Fibroblast of lung (primary cell): ENCODE measurements at regions not wholly inside any gene's neighbourhood (a gene's known extent, or its start where the extent isn't known, plus 50 kb on each side); places are given as distances from the start of the nearest gene placed in this dataset.

Experiments used
- DNase-seq, 2 donors: peaks; one replicate each; pipeline versions ENCODE4 v3.0.0 to v3.0.0-alpha.2; 2010; ENCODE audit warnings: low read depth in 2 of 2
- H2AFZ ChIP-seq: 2 replicates; pipeline ENCODE4 v1.5.1; 2012; ENCODE audit warnings: low read length, control low read depth, inconsistent platforms
- H3K27ac ChIP-seq: 2 replicates; pipeline ENCODE4 v1.5.1; 2011; ENCODE audit warnings: low read length, control low read depth; ENCODE audit not compliant: insufficient read depth
- H3K27me3 ChIP-seq: 2 replicates; pipeline ENCODE4 v1.5.1; 2011; ENCODE audit warnings: mild to moderate bottlenecking, low read length; ENCODE audit not compliant: control insufficient read depth, insufficient read depth
- H3K36me3 ChIP-seq: 2 replicates; pipeline ENCODE4 v1.5.1; 2011; ENCODE audit warnings: low read length; ENCODE audit not compliant: control insufficient read depth, insufficient read depth
- H3K4me1 ChIP-seq: 2 replicates; pipeline ENCODE4 v1.5.1; 2011; ENCODE audit warnings: low read length; ENCODE audit not compliant: control insufficient read depth, insufficient read depth; ENCODE audit errors: extremely low read depth
- H3K4me2 ChIP-seq: 2 replicates; pipeline ENCODE4 v1.5.1; 2011; ENCODE audit warnings: low read length, control low read depth; ENCODE audit not compliant: insufficient read depth; ENCODE audit errors: extremely low read depth
- H3K4me3 ChIP-seq, 4 experiments: fragments of 200-600 bp in 1 of 4; sonication (generic) in 1 of 4; replicated peaks in 1 of 4; 2 replicates each; pipeline ENCODE4 v1.5.1; 2011 to 2016; ENCODE audit warnings: low read length in 4 of 4, low read depth in 3 of 4, mild to moderate bottlenecking in 3 of 4, control low read depth in 2 of 4, inconsistent platforms in 1 of 4, mixed read lengths in 1 of 4; ENCODE audit not compliant: insufficient read depth in 1 of 4; ENCODE audit errors: control extremely low read depth in 1 of 4
- H3K79me2 ChIP-seq: 2 replicates; pipeline ENCODE4 v1.5.1; 2012; ENCODE audit warnings: mild to moderate bottlenecking, low read length, inconsistent platforms; ENCODE audit not compliant: control insufficient read depth, insufficient read depth
- H3K9ac ChIP-seq: 2 replicates; pipeline ENCODE4 v1.5.1; 2011; ENCODE audit warnings: mild to moderate bottlenecking, low read length, control low read depth; ENCODE audit not compliant: insufficient read depth
- H3K9me3 ChIP-seq: 2 replicates; pipeline ENCODE4 v1.5.1; 2012; ENCODE audit warnings: low read depth, low read length; ENCODE audit not compliant: control insufficient read depth, insufficient read depth
- H4K20me1 ChIP-seq: 2 replicates; pipeline ENCODE4 v1.5.1; 2011; ENCODE audit warnings: low read length; ENCODE audit not compliant: control insufficient read depth, insufficient read depth; ENCODE audit errors: extremely low read depth
- EZH2 ChIP-seq: IDR thresholded peaks from 2 replicates; pipeline ENCODE4 v1.5.1; 2012; ENCODE audit warnings: low read length, control low read depth, mild to moderate bottlenecking; ENCODE audit errors: missing control alignments
- TF ChIP-seq, protein P1 (sequence below), 2 donors: IDR thresholded peaks in 1 of 2; conservative IDR thresholded peaks in 1 of 2; 1 replicate in 1 of 2; 2 replicates in 1 of 2; pipeline ENCODE4 v1.5.1; 2011 to 2012; ENCODE audit warnings: low read length in 2 of 2, control low read depth in 1 of 2, inconsistent platforms in 1 of 2, low read depth in 1 of 2, mild to moderate bottlenecking in 1 of 2

DNA sequence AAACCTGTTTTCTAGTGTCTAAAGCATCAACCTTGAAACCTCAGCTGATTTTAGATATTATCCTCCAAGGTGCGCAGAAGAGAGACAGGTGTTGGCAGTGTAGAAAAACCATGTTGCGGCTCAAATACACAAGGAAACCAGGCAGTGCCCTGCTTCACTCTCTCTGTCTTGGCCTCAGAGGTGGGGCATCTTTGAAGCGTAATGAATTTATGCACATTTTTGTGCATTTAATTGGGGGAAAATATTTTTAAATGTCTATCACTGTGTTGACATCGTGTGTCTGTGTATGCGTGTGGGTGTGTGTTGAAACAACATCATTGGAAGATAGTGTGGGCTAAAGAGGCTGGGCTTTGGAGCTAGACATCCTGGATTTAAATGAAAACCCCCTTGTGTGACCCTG, 334.0 kb upstream of the CHD6 start:
- no peak for TF ChIP-seq EZH2
- TF ChIP-seq, protein P1, sequence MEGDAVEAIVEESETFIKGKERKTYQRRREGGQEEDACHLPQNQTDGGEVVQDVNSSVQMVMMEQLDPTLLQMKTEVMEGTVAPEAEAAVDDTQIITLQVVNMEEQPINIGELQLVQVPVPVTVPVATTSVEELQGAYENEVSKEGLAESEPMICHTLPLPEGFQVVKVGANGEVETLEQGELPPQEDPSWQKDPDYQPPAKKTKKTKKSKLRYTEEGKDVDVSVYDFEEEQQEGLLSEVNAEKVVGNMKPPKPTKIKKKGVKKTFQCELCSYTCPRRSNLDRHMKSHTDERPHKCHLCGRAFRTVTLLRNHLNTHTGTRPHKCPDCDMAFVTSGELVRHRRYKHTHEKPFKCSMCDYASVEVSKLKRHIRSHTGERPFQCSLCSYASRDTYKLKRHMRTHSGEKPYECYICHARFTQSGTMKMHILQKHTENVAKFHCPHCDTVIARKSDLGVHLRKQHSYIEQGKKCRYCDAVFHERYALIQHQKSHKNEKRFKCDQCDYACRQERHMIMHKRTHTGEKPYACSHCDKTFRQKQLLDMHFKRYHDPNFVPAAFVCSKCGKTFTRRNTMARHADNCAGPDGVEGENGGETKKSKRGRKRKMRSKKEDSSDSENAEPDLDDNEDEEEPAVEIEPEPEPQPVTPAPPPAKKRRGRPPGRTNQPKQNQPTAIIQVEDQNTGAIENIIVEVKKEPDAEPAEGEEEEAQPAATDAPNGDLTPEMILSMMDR (conservative IDR thresholded peaks at IDR 0.05 in 1 of 2, IDR thresholded peaks at IDR 0.05 in 1 of 2; ENCODE audit: low read depth in 1 of 2, low read length in 2 of 2) = no peak
- no peak overlapping the region for H2AFZ ChIP-seq
- no peak overlapping the region for H3K4me3 ChIP-seq

DNA sequence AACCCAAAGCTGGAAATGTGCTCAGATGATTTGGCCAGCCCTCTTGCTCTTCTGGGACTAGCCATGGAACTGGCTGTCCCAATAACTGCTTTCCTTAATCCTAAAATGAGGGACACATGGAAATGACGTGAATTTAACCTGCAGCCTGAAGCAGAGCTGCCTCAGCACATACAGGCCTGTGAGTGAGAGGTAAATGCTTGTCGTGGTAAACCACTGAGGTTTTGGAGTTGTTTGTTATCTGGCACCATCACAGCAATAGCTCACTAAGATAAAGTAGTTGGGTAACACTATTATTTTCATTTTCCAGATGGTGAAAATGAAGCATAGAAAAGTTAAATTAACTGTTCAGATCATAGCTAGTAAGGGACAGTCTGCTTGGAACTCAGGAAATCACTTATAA, 333.4 kb upstream of the CHD6 start:
- Histone ChIP-seq H3K4me3 (no peak overlapping the region), H3K9ac (no peak overlapping the region), H2AFZ (no peak overlapping the region), H3K79me2 (no peaks in the 10 kb centered on the region), H3K9me3 (no peaks in the 10 kb centered on the region), H4K20me1 (no peaks in the 10 kb centered on the region), H3K27ac (no peak overlapping the region), H3K4me2 (no peak overlapping the region), H3K27me3 (no peaks in the 10 kb centered on the region), H3K4me1 (no peaks in the 10 kb centered on the region), H3K36me3 (no peaks in the 10 kb centered on the region)
- TF ChIP-seq, protein P1 (conservative IDR thresholded peaks at IDR 0.05 in 1 of 2, IDR thresholded peaks at IDR 0.05 in 1 of 2; ENCODE audit: low read depth in 1 of 2, low read length in 2 of 2) = no peak
- TF ChIP-seq EZH2 = no peak
- DNase-seq = no peak

More for the DNA sequence above, 334.0 kb upstream of the CHD6 start:
- Histone ChIP-seq H3K4me2 (no peak overlapping the region), H3K27ac (no peak overlapping the region), H3K27me3 (no peaks in the 10 kb centered on the region), H3K79me2 (no peaks in the 10 kb centered on the region), H3K4me1 (no peaks in the 10 kb centered on the region), H3K9me3 (no peaks in the 10 kb centered on the region), H4K20me1 (no peaks in the 10 kb centered on the region), H3K9ac (no peak overlapping the region), H3K36me3 (no peaks in the 10 kb centered on the region)
- DNase-seq = no peak

DNA sequence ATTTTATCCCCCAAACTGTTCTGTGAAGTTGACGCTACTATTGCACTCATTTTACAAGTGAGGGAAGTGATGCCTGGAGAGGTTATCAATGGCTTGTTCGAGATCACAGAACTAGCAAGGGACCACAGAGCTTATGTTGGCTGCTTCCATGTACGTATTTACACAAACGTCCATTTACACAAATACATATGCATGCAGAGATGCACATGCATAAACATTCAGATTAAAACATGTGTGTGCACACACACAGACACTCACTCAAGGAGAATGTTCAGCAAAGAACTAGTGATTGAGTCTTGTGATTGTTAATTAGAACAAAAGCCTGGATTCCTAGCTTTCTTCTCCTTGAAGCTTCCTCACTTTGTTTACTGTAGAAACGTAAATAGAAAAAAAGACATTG, 321.5 kb upstream of the CHD6 start:
- Histone ChIP-seq H3K27me3 (no peaks in the 10 kb centered on the region), H4K20me1 (no peaks in the 10 kb centered on the region)
- TF ChIP-seq, protein P1 (conservative IDR thresholded peaks at IDR 0.05 in 1 of 2, IDR thresholded peaks at IDR 0.05 in 1 of 2; ENCODE audit: low read depth in 1 of 2, low read length in 2 of 2) = no peak
- TF ChIP-seq EZH2 = no peak

More for the DNA sequence above, 321.5 kb upstream of the CHD6 start:
- Histone ChIP-seq H3K27ac (no peak overlapping the region), H3K9me3 (no peaks in the 10 kb centered on the region), H3K4me1 (no peaks in the 10 kb centered on the region), H3K4me3 (no peak overlapping the region), H3K36me3 (no peaks in the 10 kb centered on the region), H2AFZ (no peak overlapping the region), H3K4me2 (no peak overlapping the region), H3K9ac (no peak overlapping the region), H3K79me2 (no peaks in the 10 kb centered on the region)
- no peak for DNase-seq
